Hypothalamus (tissue), 51 donors: ENCODE measurements at regions not wholly inside any gene's neighbourhood (a gene's known extent, or its start where the extent isn't known, plus 50 kb on each side); places are given as distances from the start of the nearest gene placed in this dataset.
"Not testable (repeated sequence)": the region's sequence is repeated elsewhere in the genome, so short reads cannot be mapped to it uniquely, and the experiment has no call there.

Experiments
- DNase-seq, 51 donors: peaks; one replicate each; lab custom pipeline; 2025; lab: John Stamatoyannopoulos, UW

GRCh38 chr16:21513812-21514473 lies 85.4 kb upstream of the METTL9 start:
- not testable (repeated sequence) for DNase-seq

- not testable (repeated sequence) for DNase-seq
These were observed 84.9 kb upstream of the METTL9 start for GRCh38 chr16:21514474-21514840.

GRCh38 chr16:21516705-21517040 lies 82.7 kb upstream of the METTL9 start:
- not testable (repeated sequence) for DNase-seq

- not testable (repeated sequence) for DNase-seq
These were observed 82.1 kb upstream of the METTL9 start for GRCh38 chr16:21517263-21517662.

GRCh38 chr16:21519361-21520133 lies 79.8 kb upstream of the METTL9 start:
- peak in 2 of 51 donors; percentile 20 to 68 for DNase-seq

GRCh38 chr16:21520134-21521047 lies 79.0 kb upstream of the METTL9 start:
- DNase-seq: peak; percentile 78 to 100 (median 98)

GRCh38 chr16:21521048-21521389 lies 78.4 kb upstream of the METTL9 start:
- DNase-seq: peak in 1 of 51 donors; percentile 59

- peak in 31 of 51 donors; percentile 20 to 65 (median 43) for DNase-seq
These were observed 77.8 kb upstream of the METTL9 start for GRCh38 chr16:21521390-21522143.

GRCh38 chr16:21522846-21523245 lies 76.5 kb upstream of the METTL9 start:
- DNase-seq: not testable (repeated sequence)

- DNase-seq: peak in 15 of 51 donors; percentile 22 to 82 (median 27)
These were observed 75.8 kb upstream of the METTL9 start for GRCh38 chr16:21523411-21524067.

GRCh38 chr16:21524068-21524751 lies 75.2 kb upstream of the METTL9 start:
- DNase-seq: no peak

GRCh38 chr16:21524752-21525028 lies 74.7 kb upstream of the METTL9 start:
- not testable (repeated sequence) for DNase-seq

- not testable (repeated sequence) for DNase-seq
These were observed 74.1 kb upstream of the METTL9 start for GRCh38 chr16:21525029-21525895.

- DNase-seq: not testable (repeated sequence)
These were observed 73.1 kb upstream of the METTL9 start for GRCh38 chr16:21525956-21526922.

- DNase-seq: no peak
These were observed 72.2 kb upstream of the METTL9 start for GRCh38 chr16:21526923-21527807.

GRCh38 chr16:21529060-21529658 lies 70.2 kb upstream of the METTL9 start:
- not testable (repeated sequence) for DNase-seq
